H1 (cell line): ENCODE measurements at regions not wholly inside any gene's neighbourhood (a gene's known extent, or its start where the extent isn't known, plus 50 kb on each side); places are given as distances from the start of the nearest gene placed in this dataset.

Experiments used
- CTCF ChIA-PET: fragments of 300-600 bp; sonication (Branson Sonifier 250); formaldehyde crosslinking; loops from one replicate; lab custom pipeline; 2021; ENCODE audit not compliant: partially characterized antibody; lab: Charles Lee
- POLR2A ChIA-PET: fragments of 300-600 bp; sonication (Branson Sonifier 250); formaldehyde crosslinking; loops from one replicate; lab custom pipeline; 2021; ENCODE audit warnings: inconsistent platforms; ENCODE audit not compliant: partially characterized antibody; lab: Charles Lee
- DNase-seq, 2 experiments: peaks; one replicate each; pipeline versions ENCODE4 v3.0.0 to v3.0.0-alpha.2; 2010 to 2022; ENCODE audit warnings: low spot score in 2 of 2, low read depth in 1 of 2, mixed read lengths in 1 of 2
- FAIRE-seq: peaks from 2 replicates; lab custom pipeline; 2011; peaks lifted over from hg19 to GRCh38; lab: Jason Lieb, UNC
- H2AFZ ChIP-seq: 2 replicates; pipeline ENCODE4 v1.8.1; 2012; ENCODE audit warnings: low read length, inconsistent platforms
- H2AK5ac ChIP-seq: 2 replicates; pipeline ENCODE4 v1.6.1; 2013; ENCODE audit warnings: low read depth, low read length
- H2BK120ac ChIP-seq: replicated peaks from 2 replicates; pipeline ENCODE3; 2013; ENCODE audit warnings: low read depth, low read length, inconsistent platforms
- H2BK12ac ChIP-seq: 2 replicates; pipeline ENCODE4 v1.6.1; 2013; ENCODE audit warnings: low read depth, low read length
- H2BK15ac ChIP-seq: 2 replicates; pipeline ENCODE4 v1.6.1; 2013; ENCODE audit warnings: low read length
- H2BK20ac ChIP-seq: 2 replicates; pipeline ENCODE4 v1.6.1; 2013; ENCODE audit warnings: low read length
- H2BK5ac ChIP-seq: 2 replicates; pipeline ENCODE4 v1.6.1; 2013; ENCODE audit warnings: low read depth, low read length
- H3K14ac ChIP-seq: 2 replicates; pipeline ENCODE4 v1.6.1; 2013; ENCODE audit warnings: inconsistent platforms; ENCODE audit not compliant: insufficient read length
- H3K18ac ChIP-seq: 2 replicates; pipeline ENCODE4 v1.6.1; 2013; ENCODE audit warnings: low read length; ENCODE audit errors: extremely low read depth
- H3K23ac ChIP-seq: 2 replicates; pipeline ENCODE4 v1.6.1; 2013; ENCODE audit warnings: inconsistent platforms; ENCODE audit not compliant: insufficient read length
- H3K23me2 ChIP-seq: 2 replicates; pipeline ENCODE4 v1.6.1; 2013; ENCODE audit warnings: low read depth, low read length
- H3K27ac ChIP-seq: 2 replicates; pipeline ENCODE4 v1.6.1; 2011; ENCODE audit warnings: low read depth, low read length, inconsistent platforms
- H3K27me3 ChIP-seq, 4 experiments: replicated peaks in 1 of 4; 1 replicate in 1 of 4; 2 replicates in 3 of 4; pipeline versions ENCODE4 v1.6.1 to v1.8.1; 2011 to 2013; ENCODE audit warnings: low read length in 3 of 4, mild to moderate bottlenecking in 3 of 4, inconsistent platforms in 2 of 4, mixed read lengths in 2 of 4, moderate library complexity in 1 of 4; ENCODE audit not compliant: control insufficient read depth in 3 of 4, insufficient read depth in 3 of 4; ENCODE audit errors: extremely low read depth in 1 of 4
- H3K36me3 ChIP-seq, 4 experiments: 2 replicates each; pipeline versions ENCODE4 v1.6.1 to v1.8.1; 2011 to 2013; ENCODE audit warnings: mild to moderate bottlenecking in 4 of 4, low read length in 3 of 4, moderate library complexity in 2 of 4, control low read depth in 1 of 4, inconsistent platforms in 1 of 4; ENCODE audit not compliant: insufficient read depth in 4 of 4, control insufficient read depth in 2 of 4
- H3K4ac ChIP-seq: replicated peaks from 2 replicates; pipeline ENCODE3; 2013; ENCODE audit warnings: low read length, low read depth, mixed read lengths, inconsistent platforms; ENCODE audit not compliant: insufficient read length
- H3K4me1 ChIP-seq, 4 experiments: replicated peaks in 1 of 4; 1 replicate in 1 of 4; 2 replicates in 3 of 4; pipeline versions ENCODE4 v1.6.1 to v1.8.1; 2011 to 2013; ENCODE audit warnings: low read length in 3 of 4, inconsistent platforms in 2 of 4, mixed read lengths in 1 of 4; ENCODE audit not compliant: insufficient read depth in 4 of 4, control insufficient read depth in 3 of 4
- H3K4me2 ChIP-seq, 2 experiments: 2 replicates each; pipeline versions ENCODE4 v1.6.1 to v1.8.1; 2011 to 2013; ENCODE audit warnings: low read depth in 2 of 2, low read length in 2 of 2, control low read depth in 1 of 2, inconsistent platforms in 1 of 2, mild to moderate bottlenecking in 1 of 2; ENCODE audit not compliant: insufficient read depth in 1 of 2
- H3K4me3 ChIP-seq, 4 experiments: fragments of 200-600, 300-600 bp in 1 of 4; sonication (generic), shearing (Covaris generic), sonication (Bioruptor Twin) in 1 of 4; 2 replicates each; pipeline versions ENCODE4 v1.5.1 to v1.8.1; 2011 to 2016; ENCODE audit warnings: low read length in 4 of 4, low read depth in 3 of 4, control low read depth in 2 of 4, inconsistent platforms in 2 of 4, mild to moderate bottlenecking in 2 of 4, mixed read lengths in 1 of 4, moderate library complexity in 1 of 4; ENCODE audit not compliant: insufficient read depth in 2 of 4; ENCODE audit errors: extremely low read depth in 1 of 4
- H3K56ac ChIP-seq: replicated peaks from 2 replicates; pipeline ENCODE3; 2013; ENCODE audit warnings: low read depth, mild to moderate bottlenecking, mixed read lengths, low read length, inconsistent platforms; ENCODE audit not compliant: insufficient read length
- H3K79me1 ChIP-seq: 2 replicates; pipeline ENCODE4 v1.6.1; 2013; ENCODE audit warnings: low read depth, low read length, control low read depth
- H3K79me2 ChIP-seq, 2 experiments: 2 replicates each; pipeline versions ENCODE4 v1.6.1 to v1.8.1; 2012 to 2013; ENCODE audit warnings: low read length in 2 of 2, mild to moderate bottlenecking in 2 of 2, inconsistent platforms in 1 of 2; ENCODE audit not compliant: insufficient read depth in 2 of 2, control insufficient read depth in 1 of 2
- H3K9ac ChIP-seq, 4 experiments: replicated peaks in 1 of 4; 1 replicate in 1 of 4; 2 replicates in 3 of 4; pipeline versions ENCODE4 v1.6.1 to v1.8.1; 2011 to 2013; ENCODE audit warnings: low read depth in 3 of 4, low read length in 3 of 4, control low read depth in 2 of 4, mild to moderate bottlenecking in 2 of 4, moderate library complexity in 2 of 4, inconsistent platforms in 1 of 4; ENCODE audit errors: extremely low read depth in 1 of 4
- H3K9me3 ChIP-seq, 2 experiments: 2 replicates each; pipeline versions ENCODE4 v1.6.1 to v1.8.1; 2012 to 2013; ENCODE audit warnings: mild to moderate bottlenecking in 2 of 2, moderate library complexity in 2 of 2, control low read depth in 1 of 2, inconsistent platforms in 1 of 2, low read depth in 1 of 2, low read length in 1 of 2, mixed read lengths in 1 of 2; ENCODE audit not compliant: insufficient read depth in 2 of 2
- H4K20me1 ChIP-seq, 2 experiments: replicated peaks in 1 of 2; 2 replicates each; pipeline versions ENCODE3 to v1.8.1; 2011 to 2013; ENCODE audit warnings: inconsistent platforms in 2 of 2, low read length in 2 of 2, mild to moderate bottlenecking in 1 of 2; ENCODE audit not compliant: insufficient read depth in 2 of 2, control insufficient read depth in 1 of 2
- H4K5ac ChIP-seq: 2 replicates; pipeline ENCODE4 v1.6.1; 2013; ENCODE audit warnings: low read length, low read depth, mixed read lengths, inconsistent platforms; ENCODE audit not compliant: insufficient read length
- H4K8ac ChIP-seq: 2 replicates; pipeline ENCODE4 v1.8.0; 2013; ENCODE audit warnings: mild to moderate bottlenecking, moderate library complexity, low read length, inconsistent platforms; ENCODE audit not compliant: insufficient read depth; ENCODE audit errors: extremely low read depth
- H4K91ac ChIP-seq: replicated peaks from 2 replicates; pipeline ENCODE3; 2013; ENCODE audit warnings: low read length, mixed read lengths, inconsistent platforms; ENCODE audit not compliant: insufficient read length
- KDM1A ChIP-seq: fragments of 200-600, 300-600 bp; sonication (generic); IDR thresholded peaks from 2 replicates; pipeline ENCODE4 v1.7.1; 2016; ENCODE audit warnings: mild to moderate bottlenecking, low read length, borderline replicate concordance
- SAP30 ChIP-seq: fragments of 300-600 bp; sonication (generic); IDR thresholded peaks from 2 replicates; pipeline ENCODE4 v1.7.1; 2012; ENCODE audit warnings: low read length, moderate library complexity, mild to moderate bottlenecking, inconsistent platforms; ENCODE audit not compliant: insufficient read depth, insufficient replicate concordance
- WGBS, 2 experiments: shearing (Covaris generic) in 1 of 2; methylation state at CpG; one replicate each; pipeline versions ENCODE4 v1.1.6 to v1.1.7; 2013 to 2015; ENCODE audit warnings: low lambda C conversion rate in 2 of 2, mixed read lengths in 2 of 2, inconsistent platforms in 1 of 2, low coverage in 1 of 2, missing lambda C conversion rate in 1 of 2; ENCODE audit not compliant: insufficient replicate concordance in 2 of 2, insufficient coverage in 1 of 2, insufficient read length in 1 of 2; ENCODE audit errors: extremely low coverage in 1 of 2, missing lambda C conversion rate in 1 of 2; 5-methylcytosine and 5-hydroxymethylcytosine counted together
- TF ChIP-seq, protein P1 (sequence below): IDR thresholded peaks from 2 replicates; pipeline ENCODE4 v1.6.1; 2011; ENCODE audit warnings: low read depth, mild to moderate bottlenecking, low read length; ENCODE audit not compliant: insufficient read depth

DNA sequence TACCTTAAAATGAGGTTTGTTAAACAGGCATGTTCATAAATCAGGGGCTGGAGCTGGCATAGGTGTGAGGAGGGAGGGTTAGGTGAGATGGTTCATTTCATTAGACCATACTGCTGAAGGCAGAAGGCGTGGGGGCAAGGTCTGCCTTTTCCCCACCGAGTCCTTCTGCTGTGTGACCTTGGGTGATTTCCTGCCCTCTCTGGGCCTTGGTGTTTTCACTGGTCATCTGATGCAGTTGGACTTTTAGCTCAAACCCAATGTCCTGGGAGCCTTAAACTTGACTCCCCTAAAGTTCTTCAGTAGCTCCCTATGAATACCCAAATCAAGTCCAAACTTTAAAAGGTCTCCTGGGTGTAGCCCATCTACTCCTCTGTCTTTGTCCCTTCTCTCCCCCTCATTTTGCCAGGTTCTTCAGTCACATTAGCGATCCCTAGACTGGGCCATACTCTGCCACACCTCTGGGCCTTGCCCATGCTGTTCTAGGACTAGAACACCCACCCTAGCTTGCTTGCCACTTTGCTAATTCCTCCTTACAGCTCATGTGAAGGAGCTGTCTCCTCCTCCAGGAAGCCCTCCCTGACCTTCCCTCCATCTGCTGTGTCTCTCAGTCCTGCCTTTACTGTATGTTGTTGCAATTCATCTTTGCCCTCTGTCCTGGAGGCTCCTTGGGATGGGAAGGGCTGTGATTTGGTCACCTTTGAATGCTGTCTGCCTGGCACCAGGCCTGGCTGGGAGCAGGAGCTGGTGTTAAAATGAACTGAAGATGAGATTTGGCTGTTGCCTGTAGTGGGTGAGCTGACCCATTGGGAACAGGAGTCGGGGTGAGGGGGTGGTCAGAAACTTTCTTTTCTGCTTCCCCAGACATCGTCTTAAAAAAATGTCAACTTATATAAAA, 85.4 kb upstream of the HS6ST1 start:
- H3K4me3 ChIP-seq: no peak overlapping the region
- no peaks in the 10 kb centered on the region for H4K20me1 ChIP-seq
- H3K23ac ChIP-seq: no peak overlapping the region
- H2BK120ac ChIP-seq: no peak overlapping the region
- H2BK15ac ChIP-seq: 0 out of 2 replicates have a peak overlapping the region, but pooled peaks have one; percentile 46
- H3K9ac ChIP-seq: no peak overlapping the region
- H3K14ac ChIP-seq: no peak overlapping the region
- no peak for DNase-seq
- no peaks in the 10 kb centered on the region for H3K27me3 ChIP-seq
- H4K91ac ChIP-seq: peak overlapping the region; percentile 16
- POLR2A ChIA-PET: no interaction called here
- no peak overlapping the region for H4K8ac ChIP-seq
- no peak overlapping the region; the same call in 1 of the 2 replicates for H3K18ac ChIP-seq
- no peak overlapping the region for H3K4ac ChIP-seq
- H3K36me3 ChIP-seq: no peaks in the 10 kb centered on the region
- 0 out of 2 replicates have a peak overlapping the region, but pooled peaks have one; percentile 9 for H2BK12ac ChIP-seq
- no peak overlapping the region for H4K5ac ChIP-seq
- CTCF ChIA-PET: interaction anchor here (0.9 to 1.2 kb wide), 2 partner anchors 12 to 17 kb away, joined by 3 to 4 read pairs; no protein-coding TSS in a partner anchor
- no peak for FAIRE-seq
- no peak overlapping the region for H3K27ac ChIP-seq
- H3K79me2 ChIP-seq: no peaks in the 10 kb centered on the region
- H2BK5ac ChIP-seq: no peak overlapping the region
- H2AFZ ChIP-seq: no peak overlapping the region
- H3K23me2 ChIP-seq: no peaks in the 10 kb centered on the region
- peaks cover 0 to 18% (median 10%) of the 10 kb centered on the region in 4 experiments; a peak in 6 of 7 replicates for H3K4me1 ChIP-seq
- WGBS, 2 experiments: 92% methylated on average over 5 of the region's 5 CpGs; no CpG with 5 or more reads in 1 of the 2 experiments
- TF ChIP-seq KDM1A (peak; percentile 58; the same call in 1 of the 2 replicates), SAP30 (no peak)
- TF ChIP-seq, protein P1, sequence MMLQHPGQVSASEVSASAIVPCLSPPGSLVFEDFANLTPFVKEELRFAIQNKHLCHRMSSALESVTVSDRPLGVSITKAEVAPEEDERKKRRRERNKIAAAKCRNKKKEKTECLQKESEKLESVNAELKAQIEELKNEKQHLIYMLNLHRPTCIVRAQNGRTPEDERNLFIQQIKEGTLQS: no peak
- TF ChIP-seq, all 59 proteins: peak for 1
- H3K9me3 ChIP-seq: no peaks in the 10 kb centered on the region
- no peak overlapping the region for H3K56ac ChIP-seq
- peak overlapping the region; percentile 95; the same call in 1 of the 2 replicates for H2AK5ac ChIP-seq
- no peaks in the 10 kb centered on the region for H3K79me1 ChIP-seq
- 0 out of 2 replicates have a peak overlapping the region, but pooled peaks have one; percentile 61 for H2BK20ac ChIP-seq
- H3K4me2 ChIP-seq: no peak overlapping the region
